ENCODE measurements at regions not wholly inside any gene's neighbourhood (a gene's known extent, or its start where the extent isn't known, plus 50 kb on each side); places are given as distances from the start of the nearest gene placed in this dataset.

DNA sequence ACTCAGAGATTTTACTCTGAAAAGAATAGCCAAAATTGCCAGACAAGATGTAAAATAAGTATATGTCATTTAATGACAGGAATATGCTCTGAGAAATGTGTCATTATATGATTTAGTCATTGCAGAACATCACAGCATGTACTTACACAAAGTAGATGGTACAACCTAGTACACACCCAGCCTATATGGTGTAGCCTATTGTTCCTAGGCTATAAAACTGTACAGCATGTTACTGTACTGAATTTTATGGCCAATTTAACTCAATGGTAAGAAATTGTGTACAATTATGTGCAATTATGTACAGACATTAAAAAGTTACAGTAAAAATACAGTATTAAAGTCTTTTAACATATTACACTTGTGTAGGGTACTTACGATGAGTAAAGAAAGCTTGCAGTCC, 311.9 kb upstream of the EPHA7 start:
- no peak for TF ChIP-seq POLR2AphosphoS5 (IDR thresholded peaks at IDR 0.05; ENCODE audit: insufficient read depth, low read depth, low read length)
- TF ChIP-seq, protein P1, sequence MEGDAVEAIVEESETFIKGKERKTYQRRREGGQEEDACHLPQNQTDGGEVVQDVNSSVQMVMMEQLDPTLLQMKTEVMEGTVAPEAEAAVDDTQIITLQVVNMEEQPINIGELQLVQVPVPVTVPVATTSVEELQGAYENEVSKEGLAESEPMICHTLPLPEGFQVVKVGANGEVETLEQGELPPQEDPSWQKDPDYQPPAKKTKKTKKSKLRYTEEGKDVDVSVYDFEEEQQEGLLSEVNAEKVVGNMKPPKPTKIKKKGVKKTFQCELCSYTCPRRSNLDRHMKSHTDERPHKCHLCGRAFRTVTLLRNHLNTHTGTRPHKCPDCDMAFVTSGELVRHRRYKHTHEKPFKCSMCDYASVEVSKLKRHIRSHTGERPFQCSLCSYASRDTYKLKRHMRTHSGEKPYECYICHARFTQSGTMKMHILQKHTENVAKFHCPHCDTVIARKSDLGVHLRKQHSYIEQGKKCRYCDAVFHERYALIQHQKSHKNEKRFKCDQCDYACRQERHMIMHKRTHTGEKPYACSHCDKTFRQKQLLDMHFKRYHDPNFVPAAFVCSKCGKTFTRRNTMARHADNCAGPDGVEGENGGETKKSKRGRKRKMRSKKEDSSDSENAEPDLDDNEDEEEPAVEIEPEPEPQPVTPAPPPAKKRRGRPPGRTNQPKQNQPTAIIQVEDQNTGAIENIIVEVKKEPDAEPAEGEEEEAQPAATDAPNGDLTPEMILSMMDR (IDR thresholded peaks at IDR 0.05; ENCODE audit: extremely low read depth in 1 of 2, insufficient read depth in 1 of 2, low read depth in 1 of 2, low read length in 2 of 2) = no peak
